ENCODE measurements at regions not wholly inside any gene's neighbourhood (a gene's known extent, or its start where the extent isn't known, plus 50 kb on each side); places are given as distances from the start of the nearest gene placed in this dataset.

GRCh38 chr3:116809208-116809607 is 99.6 kb downstream of the TUSC7 start:
- ATAC-seq (ENCODE audit: insufficient read depth, low FRiP score): no peak
- no peak overlapping the region for H3K4me3 ChIP-seq

DNA sequence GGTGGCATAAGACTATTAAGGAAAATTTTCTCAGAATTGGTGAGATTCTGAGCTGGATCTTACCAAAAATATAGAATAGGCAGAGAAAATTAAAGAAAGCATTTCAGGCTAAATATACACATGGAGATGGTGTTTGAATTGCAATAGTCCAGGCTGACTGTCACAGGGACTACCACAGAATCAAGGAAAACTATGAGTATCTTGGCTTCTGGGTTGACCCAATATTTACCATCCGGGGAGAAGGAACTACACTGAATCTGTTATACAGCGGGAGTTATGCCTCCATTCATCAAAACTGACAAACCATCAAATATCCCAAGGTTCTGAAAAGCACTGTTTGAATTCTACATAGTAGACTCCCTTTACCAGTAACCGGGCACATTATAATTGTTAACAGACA is 102.2 kb downstream of the TUSC7 start:
- 86 to 92% methylated on average over 3 of the region's 3 CpGs for WGBS, 2 donors
- no peaks in the 10 kb centered on the region for H3K27me3 ChIP-seq (ENCODE audit: control insufficient read depth in 3 of 3, insufficient read depth in 3 of 3, low read length in 2 of 3)
- H3K27ac ChIP-seq (ENCODE audit: low read depth in 1 of 2, low read length in 1 of 2): no peak overlapping the region
- ATAC-seq (ENCODE audit: insufficient read depth, low FRiP score): no peak
- DNase-seq: no peak
- H3K4me1 ChIP-seq (ENCODE audit: control insufficient read depth in 5 of 5, insufficient read depth in 5 of 5, low read length in 5 of 5): peaks cover 0 to 12% (median 0%) of the 10 kb centered on the region in 5 donors
- TF ChIP-seq CTCF (IDR thresholded peaks at IDR 0.05; ENCODE audit: control extremely low read depth, extremely low read depth): no peak
- H3K36me3 ChIP-seq (ENCODE audit: control insufficient read depth in 4 of 4, insufficient read depth in 4 of 4, low read length in 4 of 4): no peaks in the 10 kb centered on the region
- H3K9ac ChIP-seq (ENCODE audit: insufficient read depth in 1 of 2, low read length in 2 of 2): no peak overlapping the region
- no peaks in the 10 kb centered on the region for H3K9me3 ChIP-seq (ENCODE audit: control insufficient read depth in 4 of 4, insufficient read depth in 3 of 4, low read length in 3 of 4)
- H3K4me3 ChIP-seq: no peak overlapping the region

More at GRCh38 chr3:116809208-116809607, 99.6 kb downstream of the TUSC7 start:
- WGBS, 2 donors: 70 to 82% methylated on average over 4 of the region's 4 CpGs
- no peaks in the 10 kb centered on the region for H3K4me1 ChIP-seq (ENCODE audit: control insufficient read depth in 5 of 5, insufficient read depth in 5 of 5, low read length in 5 of 5)
- no peak overlapping the region for H3K9ac ChIP-seq (ENCODE audit: insufficient read depth in 1 of 2, low read length in 2 of 2)
- H3K27ac ChIP-seq (ENCODE audit: low read depth in 1 of 2, low read length in 1 of 2): no peak overlapping the region
- no peaks in the 10 kb centered on the region for H3K9me3 ChIP-seq (ENCODE audit: control insufficient read depth in 4 of 4, insufficient read depth in 3 of 4, low read length in 3 of 4)
- DNase-seq: no peak
- H3K36me3 ChIP-seq (ENCODE audit: control insufficient read depth in 4 of 4, insufficient read depth in 4 of 4, low read length in 4 of 4): no peaks in the 10 kb centered on the region
- no peaks in the 10 kb centered on the region for H3K27me3 ChIP-seq (ENCODE audit: control insufficient read depth in 3 of 3, insufficient read depth in 3 of 3, low read length in 2 of 3)
- no peak for TF ChIP-seq CTCF (IDR thresholded peaks at IDR 0.05; ENCODE audit: control extremely low read depth, extremely low read depth)

- no peak overlapping the region for H3K9ac ChIP-seq (ENCODE audit: insufficient read depth in 1 of 2, low read length in 2 of 2)
- no peak for TF ChIP-seq CTCF (IDR thresholded peaks at IDR 0.05; ENCODE audit: control extremely low read depth, extremely low read depth)
- H3K9me3 ChIP-seq (ENCODE audit: control insufficient read depth in 4 of 4, insufficient read depth in 3 of 4, low read length in 3 of 4): no peaks in the 10 kb centered on the region
- H3K27me3 ChIP-seq (ENCODE audit: control insufficient read depth in 3 of 3, insufficient read depth in 3 of 3, low read length in 2 of 3): no peaks in the 10 kb centered on the region
- DNase-seq (no peak), ATAC-seq (ENCODE audit: insufficient read depth, low FRiP score) (no peak)
- no peaks in the 10 kb centered on the region for H3K36me3 ChIP-seq (ENCODE audit: control insufficient read depth in 4 of 4, insufficient read depth in 4 of 4, low read length in 4 of 4)
- no peak overlapping the region for H3K27ac ChIP-seq (ENCODE audit: low read depth in 1 of 2, low read length in 1 of 2)
- H3K4me3 ChIP-seq: no peak overlapping the region
- H3K4me1 ChIP-seq (ENCODE audit: control insufficient read depth in 5 of 5, insufficient read depth in 5 of 5, low read length in 5 of 5): peaks cover 0 to 12% (median 0%) of the 10 kb centered on the region in 5 donors
Observed at GRCh38 chr3:116812949-116813348, 103.4 kb downstream of the TUSC7 start.

- no peak for TF ChIP-seq CTCF (IDR thresholded peaks at IDR 0.05; ENCODE audit: control extremely low read depth, extremely low read depth)
- Histone ChIP-seq H3K4me3 (no peak overlapping the region), H3K4me1 (ENCODE audit: control insufficient read depth in 5 of 5, insufficient read depth in 5 of 5, low read length in 5 of 5) (peaks cover 0 to 12% (median 0%) of the 10 kb centered on the region in 5 donors), H3K27me3 (ENCODE audit: control insufficient read depth in 3 of 3, insufficient read depth in 3 of 3, low read length in 2 of 3) (no peaks in the 10 kb centered on the region), H3K27ac (ENCODE audit: low read depth in 1 of 2, low read length in 1 of 2) (no peak overlapping the region), H3K9ac (ENCODE audit: insufficient read depth in 1 of 2, low read length in 2 of 2) (no peak overlapping the region), H3K36me3 (ENCODE audit: control insufficient read depth in 4 of 4, insufficient read depth in 4 of 4, low read length in 4 of 4) (no peaks in the 10 kb centered on the region), H3K9me3 (ENCODE audit: control insufficient read depth in 4 of 4, insufficient read depth in 3 of 4, low read length in 3 of 4) (no peaks in the 10 kb centered on the region)
- no peak for ATAC-seq (ENCODE audit: insufficient read depth, low FRiP score)
- no peak for DNase-seq
- 80 to 87% methylated on average over 1 of the region's 1 CpG for WGBS, 2 donors
Observed at GRCh38 chr3:116815321-116815720, 105.7 kb downstream of the TUSC7 start.
